B cell (primary cell): ENCODE measurements at regions not wholly inside any gene's neighbourhood (a gene's known extent, or its start where the extent isn't known, plus 50 kb on each side); places are given as distances from the start of the nearest gene placed in this dataset.
A peak's percentile ranks its signal among the peaks of the same experiment; 100 is the strongest.

Experiments used
- ATAC-seq: fragments of 200-7000 bp; cut with Tn5 transposase; one replicate; pipeline ENCODE4 v1.10.0; 2021; ENCODE audit warnings: low read depth, mild to moderate bottlenecking, moderate number of reproducible peaks, moderate library complexity
- CTCF ChIA-PET: fragments of 350-600 bp; sonication (Branson Sonifier 250); formaldehyde crosslinking; loops from one replicate; lab custom pipeline; 2021; ENCODE audit warnings: antibody characterized with exemption, inconsistent platforms; lab: Charles Lee
- POLR2A ChIA-PET: fragments of 350-600 bp; sonication (Branson Sonifier 250); formaldehyde crosslinking; loops from one replicate; lab custom pipeline; 2021; ENCODE audit warnings: antibody characterized with exemption; lab: Charles Lee
- DNase-seq: peaks from one replicate; pipeline ENCODE4 v3.0.0; 2013
- H2AFZ ChIP-seq: 2 replicates; pipeline ENCODE4 v1.6.1; 2012; ENCODE audit warnings: mild to moderate bottlenecking, low read depth, low read length; ENCODE audit not compliant: insufficient read depth, poor library complexity, severe bottlenecking
- H3K27ac ChIP-seq, 2 donors: 1 replicate in 1 of 2; 2 replicates in 1 of 2; pipeline ENCODE4 v1.5.1; 2012 to 2013; ENCODE audit warnings: low read length in 2 of 2, mild to moderate bottlenecking in 2 of 2, moderate library complexity in 1 of 2
- H3K27me3 ChIP-seq, 4 experiments: fragments of 200-600 bp in 1 of 4; sonication (generic) in 1 of 4; replicated peaks in 1 of 4; 1 replicate in 2 of 4; 2 replicates in 2 of 4; pipeline versions ENCODE4 v1.6.1 to v1.7.0; 2013 to 2016; ENCODE audit warnings: low read length in 3 of 4, mild to moderate bottlenecking in 2 of 4, mixed read lengths in 1 of 4, moderate library complexity in 1 of 4; ENCODE audit not compliant: insufficient read depth in 4 of 4, control insufficient read depth in 3 of 4; ENCODE audit errors: control extremely low read depth in 1 of 4
- H3K36me3 ChIP-seq, 2 experiments: replicated peaks in 1 of 2; 1 replicate in 1 of 2; 2 replicates in 1 of 2; pipeline versions ENCODE4 v1.6.1 to v1.7.1; 2013; ENCODE audit warnings: low read length in 1 of 2; ENCODE audit not compliant: insufficient read depth in 2 of 2, control insufficient read depth in 1 of 2; ENCODE audit errors: control extremely low read depth in 1 of 2, extremely low read depth in 1 of 2
- H3K4me1 ChIP-seq, 2 donors: fragments of 200-600 bp in 1 of 2; sonication (generic) in 1 of 2; 1 replicate in 1 of 2; 2 replicates in 1 of 2; pipeline versions ENCODE4 v1.5.1 to v1.6.1; 2013 to 2017; ENCODE audit warnings: low read length in 2 of 2; ENCODE audit not compliant: control insufficient read depth in 2 of 2, insufficient read depth in 2 of 2
- H3K4me2 ChIP-seq: replicated peaks from 2 replicates; pipeline ENCODE3; 2012; ENCODE audit warnings: mild to moderate bottlenecking, low read depth, low read length; ENCODE audit not compliant: poor library complexity, severe bottlenecking
- H3K4me3 ChIP-seq, 5 experiments: fragments of 200-600 bp in 1 of 5; sonication (generic) in 1 of 5; 1 replicate in 3 of 5; 2 replicates in 2 of 5; pipeline versions ENCODE4 v1.5.1 to v1.7.0; 2011 to 2016; ENCODE audit warnings: low read length in 4 of 5, mild to moderate bottlenecking in 4 of 5, low read depth in 2 of 5, control low read depth in 1 of 5, moderate library complexity in 1 of 5; ENCODE audit not compliant: insufficient read depth in 1 of 5; ENCODE audit errors: control extremely low read depth in 1 of 5, extremely low read depth in 1 of 5
- H3K79me2 ChIP-seq: fragments of 200-600 bp; sonication (generic); one replicate; pipeline ENCODE4 v1.6.0; 2016; ENCODE audit warnings: low read length; ENCODE audit not compliant: control insufficient read depth, insufficient read depth
- H3K9ac ChIP-seq: fragments of 200-600 bp; sonication (generic); 2 replicates; pipeline ENCODE4 v1.6.1; 2017; ENCODE audit warnings: mild to moderate bottlenecking, low read length, moderate library complexity
- H3K9me3 ChIP-seq, 3 donors: one replicate each; pipeline versions ENCODE4 v1.6.1 to v1.7.1; 2013; ENCODE audit warnings: low read length in 2 of 3; ENCODE audit not compliant: control insufficient read depth in 2 of 3, insufficient read depth in 1 of 3; ENCODE audit errors: control extremely low read depth in 1 of 3
- H4K20me1 ChIP-seq: 2 replicates; pipeline ENCODE4 v1.6.0; 2012; ENCODE audit warnings: mild to moderate bottlenecking, low read length; ENCODE audit not compliant: insufficient read depth, control insufficient read depth, poor library complexity, severe bottlenecking
- H3K27ac Mint-ChIP-seq: one replicate; pipeline ENCODE4 v1.8.0; 2021; ENCODE audit warnings: mixed read lengths
- H3K27me3 Mint-ChIP-seq: one replicate; pipeline ENCODE4 v1.8.0; 2021; ENCODE audit warnings: mixed read lengths
- H3K4me1 Mint-ChIP-seq: one replicate; pipeline ENCODE4 v1.8.0; 2021; ENCODE audit warnings: mixed read lengths
- H3K4me3 Mint-ChIP-seq: one replicate; pipeline ENCODE4 v1.8.0; 2021; ENCODE audit warnings: mixed read lengths
- H3K9me3 Mint-ChIP-seq: one replicate; pipeline ENCODE4 v1.8.0; 2022; ENCODE audit warnings: mixed read lengths; ENCODE audit not compliant: insufficient read depth
- EZH2 ChIP-seq: IDR thresholded peaks from 2 replicates; pipeline ENCODE4 v1.6.1; 2012; ENCODE audit warnings: borderline replicate concordance, low read depth, mild to moderate bottlenecking, moderate library complexity, low read length; ENCODE audit not compliant: insufficient read depth, poor library complexity, severe bottlenecking
- WGBS: methylation state at CpG from one replicate; pipeline ENCODE4 v1.1.5; 2013; ENCODE audit warnings: missing lambda C conversion rate; ENCODE audit not compliant: insufficient coverage; 5-methylcytosine and 5-hydroxymethylcytosine counted together
- intact Hi-C: fragments of 100-400 bp; cut with micrococcal nuclease; formaldehyde crosslinking; loops from one replicate; pipeline ENCODE4 v1.10.0; 2022
- TF ChIP-seq, protein P1 (sequence below): fragments of 200-600 bp; IDR thresholded peaks from one replicate; pipeline ENCODE4 v1.8.0; 2022; ENCODE audit warnings: antibody characterized with exemption, mild to moderate bottlenecking

DNA sequence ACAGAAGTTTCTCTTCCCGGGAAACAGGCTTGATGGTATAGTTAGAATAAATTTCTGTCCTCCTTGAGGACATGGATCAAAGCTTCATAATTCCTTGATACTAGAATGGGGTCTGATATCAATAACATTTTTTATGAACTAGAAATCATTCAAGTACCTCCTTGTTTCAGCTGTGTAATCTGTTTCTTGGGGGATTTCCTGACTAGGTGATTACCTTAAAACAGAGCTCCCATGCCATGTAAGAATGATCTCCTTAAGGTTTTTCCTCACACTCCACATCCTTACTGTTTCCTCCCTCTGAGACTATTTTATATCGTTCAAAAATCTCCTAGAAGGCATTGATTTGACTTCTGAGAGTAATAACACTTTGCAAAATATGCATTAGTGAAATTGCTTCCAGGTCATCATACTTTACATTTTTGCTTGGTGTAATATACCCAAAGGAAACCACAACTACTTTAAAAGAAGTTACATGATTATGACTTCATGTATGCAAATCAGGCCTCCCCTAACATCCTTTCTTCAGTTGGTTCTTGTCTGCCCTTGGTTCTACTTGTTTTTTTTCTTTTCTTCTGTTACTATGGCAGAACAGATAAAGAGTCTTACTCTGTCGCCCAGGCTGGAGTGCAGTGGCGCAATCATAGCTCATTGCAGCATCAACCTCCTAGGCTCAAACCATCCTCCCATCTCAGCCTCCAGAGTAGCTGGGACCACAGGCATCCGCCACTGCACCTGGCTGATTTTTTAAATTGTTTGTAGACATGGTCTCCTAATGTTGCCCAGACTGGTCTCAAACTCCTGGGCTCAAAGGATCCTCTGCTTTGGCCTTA, 388.8 kb downstream of the ZFHX3 start:
- peaks cover 35% of the 10 kb centered on the region for H3K79me2 ChIP-seq
- Mint-ChIP-seq H3K9me3 (no peaks in the 10 kb centered on the region), H3K4me3 (peak overlapping the region; percentile 64), H3K27me3 (no peaks in the 10 kb centered on the region), H3K27ac (peak overlapping the region; percentile 83), H3K4me1 (peaks cover 30% of the 10 kb centered on the region)
- ChIA-PET POLR2A (interaction anchor here (0.7 kb wide), 1 partner anchor 9 kb away, joined by 11 read pairs; no protein-coding TSS in a partner anchor), CTCF (no interaction called here)
- ATAC-seq, result peak; percentile 74
- H3K27me3 ChIP-seq, result no peaks in the 10 kb centered on the region
- no peak overlapping the region for H3K4me3 ChIP-seq
- H3K36me3 ChIP-seq, result no peaks in the 10 kb centered on the region
- H3K27ac ChIP-seq, result peak overlapping the region in 1 of 2 donors; percentile 21
- TF ChIP-seq EZH2, result no peak
- TF ChIP-seq, protein P1, sequence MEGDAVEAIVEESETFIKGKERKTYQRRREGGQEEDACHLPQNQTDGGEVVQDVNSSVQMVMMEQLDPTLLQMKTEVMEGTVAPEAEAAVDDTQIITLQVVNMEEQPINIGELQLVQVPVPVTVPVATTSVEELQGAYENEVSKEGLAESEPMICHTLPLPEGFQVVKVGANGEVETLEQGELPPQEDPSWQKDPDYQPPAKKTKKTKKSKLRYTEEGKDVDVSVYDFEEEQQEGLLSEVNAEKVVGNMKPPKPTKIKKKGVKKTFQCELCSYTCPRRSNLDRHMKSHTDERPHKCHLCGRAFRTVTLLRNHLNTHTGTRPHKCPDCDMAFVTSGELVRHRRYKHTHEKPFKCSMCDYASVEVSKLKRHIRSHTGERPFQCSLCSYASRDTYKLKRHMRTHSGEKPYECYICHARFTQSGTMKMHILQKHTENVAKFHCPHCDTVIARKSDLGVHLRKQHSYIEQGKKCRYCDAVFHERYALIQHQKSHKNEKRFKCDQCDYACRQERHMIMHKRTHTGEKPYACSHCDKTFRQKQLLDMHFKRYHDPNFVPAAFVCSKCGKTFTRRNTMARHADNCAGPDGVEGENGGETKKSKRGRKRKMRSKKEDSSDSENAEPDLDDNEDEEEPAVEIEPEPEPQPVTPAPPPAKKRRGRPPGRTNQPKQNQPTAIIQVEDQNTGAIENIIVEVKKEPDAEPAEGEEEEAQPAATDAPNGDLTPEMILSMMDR, result no peak
- H3K9me3 ChIP-seq, result peaks cover 0 to 6% (median 0%) of the 10 kb centered on the region in 3 donors
- H4K20me1 ChIP-seq, result no peaks in the 10 kb centered on the region
- H3K4me1 ChIP-seq, result peaks cover 17 to 22% of the 10 kb centered on the region in 2 donors
- WGBS, result no CpG with 5 or more reads among the region's 5 CpGs
- H2AFZ ChIP-seq, result no peak overlapping the region
- intact Hi-C loops, result no loop called here
- no peak for DNase-seq
- no peak overlapping the region for H3K4me2 ChIP-seq
- H3K9ac ChIP-seq, result no peak overlapping the region

DNA sequence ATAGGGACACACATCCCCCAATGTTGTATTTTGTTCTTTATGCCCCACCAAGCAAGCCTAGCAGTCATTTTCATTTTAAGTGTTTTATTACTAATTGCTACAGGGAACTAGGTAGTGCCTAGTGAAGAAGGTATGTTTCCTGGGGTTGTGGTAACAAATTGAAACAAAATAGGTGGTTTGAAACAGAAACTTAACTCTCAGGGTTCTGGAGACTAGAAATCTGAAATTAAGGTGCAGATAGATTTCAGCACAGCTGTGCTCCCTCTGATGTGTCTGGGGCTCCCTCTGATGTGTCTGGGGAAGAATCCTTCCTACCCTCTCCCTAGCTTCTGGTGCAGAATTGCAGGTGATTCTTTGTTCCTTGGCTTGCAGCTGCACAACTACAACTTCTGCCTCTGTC, 390.1 kb downstream of the ZFHX3 start:
- peak overlapping the region; percentile 69 for H3K27ac Mint-ChIP-seq
- ChIA-PET POLR2A (no interaction called here), CTCF (no interaction called here)
- intact Hi-C loops, result no loop called here
- H4K20me1 ChIP-seq, result no peaks in the 10 kb centered on the region
- no peak overlapping the region for H3K27ac ChIP-seq
- no peaks in the 10 kb centered on the region for H3K36me3 ChIP-seq
- H3K79me2 ChIP-seq, result peaks cover 31% of the 10 kb centered on the region
- H2AFZ ChIP-seq, result no peak overlapping the region
- peaks cover 12 to 16% of the 10 kb centered on the region in 2 donors for H3K4me1 ChIP-seq
- H3K9ac ChIP-seq, result no peak overlapping the region
- DNase-seq (peak; percentile 22), ATAC-seq (no peak)
- TF ChIP-seq, protein P1, result no peak
- TF ChIP-seq EZH2, result no peak
- no peaks in the 10 kb centered on the region for H3K27me3 ChIP-seq
- no peak overlapping the region for H3K4me3 ChIP-seq
- no peaks in the 10 kb centered on the region for H3K27me3 Mint-ChIP-seq
- peaks cover 0 to 6% (median 0%) of the 10 kb centered on the region in 3 donors for H3K9me3 ChIP-seq
- no peaks in the 10 kb centered on the region for H3K9me3 Mint-ChIP-seq
- peak overlapping the region; percentile 35 for H3K4me3 Mint-ChIP-seq
- H3K4me1 Mint-ChIP-seq, result peaks cover 25% of the 10 kb centered on the region
- H3K4me2 ChIP-seq, result peak overlapping the region; percentile 24
